ENCODE measurements at regions not wholly inside any gene's neighbourhood (a gene's known extent, or its start where the extent isn't known, plus 50 kb on each side); places are given as distances from the start of the nearest gene placed in this dataset.

GRCh38 chr1:113255038-113255719 lies 135.1 kb upstream of the MAGI3 start:
- DNase-seq (ENCODE audit: low spot score) = no peak
- intact Hi-C loops (cut with DNase I) = no loop called here

- intact Hi-C loops (cut with DNase I) = no loop called here
- DNase-seq (ENCODE audit: low spot score) = no peak
Measured at GRCh38 chr1:113255720-113256347, 134.5 kb upstream of the MAGI3 start.

GRCh38 chr1:113256348-113256729 lies 134.0 kb upstream of the MAGI3 start:
- intact Hi-C loops (cut with DNase I) = no loop called here
- DNase-seq (ENCODE audit: low spot score) = no peak

- intact Hi-C loops (cut with DNase I) = no loop called here
- no peak for DNase-seq (ENCODE audit: low spot score)
Measured at GRCh38 chr1:113259988-113260387, 130.3 kb upstream of the MAGI3 start.

- intact Hi-C loops (cut with DNase I) = no loop called here
- DNase-seq (ENCODE audit: low spot score) = no peak
Measured at GRCh38 chr1:113265196-113265595, 125.1 kb upstream of the MAGI3 start.

- no peak for DNase-seq (ENCODE audit: low spot score)
- intact Hi-C loops (cut with DNase I) = no loop called here
Measured at GRCh38 chr1:113266788-113267187, 123.5 kb upstream of the MAGI3 start.

GRCh38 chr1:113269168-113269963 lies 120.9 kb upstream of the MAGI3 start:
- no peak for DNase-seq (ENCODE audit: low spot score)
- intact Hi-C loops (cut with DNase I) = no loop called here

GRCh38 chr1:113271039-113271438 lies 119.3 kb upstream of the MAGI3 start:
- DNase-seq (ENCODE audit: low spot score) = no peak
- intact Hi-C loops (cut with DNase I) = no loop called here

- DNase-seq (ENCODE audit: low spot score) = no peak
- intact Hi-C loops (cut with DNase I) = no loop called here
Measured at GRCh38 chr1:113275083-113275482, 115.2 kb upstream of the MAGI3 start.

GRCh38 chr1:113275691-113276090 lies 114.6 kb upstream of the MAGI3 start:
- no peak for DNase-seq (ENCODE audit: low spot score)
- intact Hi-C loops (cut with DNase I) = no loop called here

GRCh38 chr1:113276507-113276906 lies 113.8 kb upstream of the MAGI3 start:
- no peak for DNase-seq (ENCODE audit: low spot score)
- intact Hi-C loops (cut with DNase I) = no loop called here

- intact Hi-C loops (cut with DNase I) = no loop called here
- DNase-seq (ENCODE audit: low spot score) = no peak
Measured at GRCh38 chr1:113278371-113278770, 111.9 kb upstream of the MAGI3 start.

- intact Hi-C loops (cut with DNase I) = no loop called here
- no peak for DNase-seq (ENCODE audit: low spot score)
Measured at GRCh38 chr1:113278777-113279176, 111.5 kb upstream of the MAGI3 start.

GRCh38 chr1:113279776-113280391 lies 110.4 kb upstream of the MAGI3 start:
- no peak for DNase-seq (ENCODE audit: low spot score)
- intact Hi-C loops (cut with DNase I) = no loop called here

GRCh38 chr1:113280581-113280980 lies 109.7 kb upstream of the MAGI3 start:
- DNase-seq (ENCODE audit: low spot score) = no peak
- intact Hi-C loops (cut with DNase I) = no loop called here

- intact Hi-C loops (cut with DNase I) = no loop called here
- no peak for DNase-seq (ENCODE audit: low spot score)
Measured at GRCh38 chr1:113281550-113281949, 108.8 kb upstream of the MAGI3 start.

GRCh38 chr1:113282008-113282892 lies 108.1 kb upstream of the MAGI3 start:
- intact Hi-C loops (cut with DNase I) = no loop called here
- no peak for DNase-seq (ENCODE audit: low spot score)

GRCh38 chr1:113282893-113283285 lies 107.4 kb upstream of the MAGI3 start:
- intact Hi-C loops (cut with DNase I) = no loop called here
- no peak for DNase-seq (ENCODE audit: low spot score)

- intact Hi-C loops (cut with DNase I) = no loop called here
- DNase-seq (ENCODE audit: low spot score) = no peak
Measured at GRCh38 chr1:113283914-113284313, 106.4 kb upstream of the MAGI3 start.

Data from posterior vena cava (tissue), 2 donors.